Body of pancreas (tissue), 4 donors: ENCODE measurements at regions not wholly inside any gene's neighbourhood (a gene's known extent, or its start where the extent isn't known, plus 50 kb on each side); places are given as distances from the start of the nearest gene placed in this dataset.

Experiments used
- CTCF ChIP-seq, 7 experiments: fragments of 450-650 bp in 4 of 7; fragments of 200-600 bp in 3 of 7; sonication (generic) in 3 of 7; IDR thresholded peaks; one replicate each; pipeline ENCODE4 v1.5.1; 2016 to 2019; ENCODE audit warnings: antibody characterized with exemption in 7 of 7
- POLR2A ChIP-seq, 3 donors: fragments of 450-650 bp; IDR thresholded peaks; one replicate each; pipeline ENCODE4 v1.6.1; 2016; ENCODE audit warnings: antibody characterized with exemption in 3 of 3, mild to moderate bottlenecking in 2 of 3

- TF ChIP-seq POLR2A (IDR thresholded peaks at IDR 0.05) (no peak), CTCF (IDR thresholded peaks at IDR 0.05) (no peak)
Measured at GRCh38 chr3:28624084-28624483, 275.5 kb upstream of the AZI2 start.
